ENCODE measurements at regions not wholly inside any gene's neighbourhood (a gene's known extent, or its start where the extent isn't known, plus 50 kb on each side); places are given as distances from the start of the nearest gene placed in this dataset.
"Not testable (repeated sequence)": the region's sequence is repeated elsewhere in the genome, so short reads cannot be mapped to it uniquely, and the experiment has no call there.

- no peak overlapping the region for H3K27ac ChIP-seq
- in situ Hi-C loops (cut with MboI; ENCODE audit: low pct_ligation_motif_present in 1 of 4, low pct_unique_long_range_greater_than_20kb in 1 of 4, low sequenced_read_pairs in 3 of 4): no loop called here
- H3K36me3 ChIP-seq: no peaks in the 10 kb centered on the region
- DNase-seq: no peak
- H3K9me3 ChIP-seq: no peaks in the 10 kb centered on the region
- H3K27me3 ChIP-seq: no peaks in the 10 kb centered on the region
- no peak overlapping the region for H3K4me3 ChIP-seq
- WGBS, 2 donors (ENCODE audit: low coverage in 1 of 2): 70 to 82% methylated on average over 2 to 10 of the region's 23 CpGs
- TF ChIP-seq POLR2A (IDR thresholded peaks at IDR 0.05) (no peak), CTCF (IDR thresholded peaks at IDR 0.05) (no peak), EP300 (IDR thresholded peaks at IDR 0.05; ENCODE audit: low read depth) (no peak), POLR2AphosphoS5 (IDR thresholded peaks at IDR 0.05) (no peak)
- H3K4me1 ChIP-seq: no peaks in the 10 kb centered on the region
- intact Hi-C loops (cut with DNase I; ENCODE audit: low total_unique reads): no loop called here
These were observed 857.0 kb upstream of the IGFBP7 start for GRCh38 chr4:57966987-57967760.

GRCh38 chr4:57965431-57965830 lies 855.2 kb upstream of the IGFBP7 start:
- DNase-seq; H3K27ac ChIP-seq; H3K4me3 ChIP-seq; H3K4me1 ChIP-seq; in situ Hi-C loops (cut with MboI; ENCODE audit: low pct_ligation_motif_present in 1 of 4, low pct_unique_long_range_greater_than_20kb in 1 of 4, low sequenced_read_pairs in 3 of 4); H3K27me3 ChIP-seq; H3K9me3 ChIP-seq; intact Hi-C loops (cut with DNase I; ENCODE audit: low total_unique reads); H3K36me3 ChIP-seq: not testable (repeated sequence)
- 91% methylated on average over 23 of the region's 25 CpGs; no CpG with 5 or more reads in 1 of the 2 donors for WGBS, 2 donors (ENCODE audit: low coverage in 1 of 2)

GRCh38 chr4:57945298-57945697 lies 835.1 kb upstream of the IGFBP7 start:
- Histone ChIP-seq H3K4me1 (no peaks in the 10 kb centered on the region), H3K9me3 (no peaks in the 10 kb centered on the region), H3K4me3 (no peak overlapping the region), H3K27ac (no peak overlapping the region), H3K36me3 (no peaks in the 10 kb centered on the region), H3K27me3 (no peaks in the 10 kb centered on the region)
- in situ Hi-C loops (cut with MboI; ENCODE audit: low pct_ligation_motif_present in 1 of 4, low pct_unique_long_range_greater_than_20kb in 1 of 4, low sequenced_read_pairs in 3 of 4) (no loop called here), intact Hi-C loops (cut with DNase I; ENCODE audit: low total_unique reads) (no loop called here)
- DNase-seq: no peak
- WGBS, 2 donors (ENCODE audit: low coverage in 1 of 2): 65 to 89% methylated on average over 1 of the region's 1 CpG
- TF ChIP-seq CTCF (IDR thresholded peaks at IDR 0.05) (no peak), POLR2AphosphoS5 (IDR thresholded peaks at IDR 0.05) (no peak), EP300 (IDR thresholded peaks at IDR 0.05; ENCODE audit: low read depth) (no peak), POLR2A (IDR thresholded peaks at IDR 0.05) (no peak)

GRCh38 chr4:57943682-57944081 lies 833.5 kb upstream of the IGFBP7 start:
- DNase-seq: no peak
- no peaks in the 10 kb centered on the region for H3K4me1 ChIP-seq
- intact Hi-C loops (cut with DNase I; ENCODE audit: low total_unique reads): no loop called here
- H3K27me3 ChIP-seq: no peaks in the 10 kb centered on the region
- no peak overlapping the region for H3K4me3 ChIP-seq
- WGBS, 2 donors (ENCODE audit: low coverage in 1 of 2): 60 to 66% methylated on average over 2 to 8 of the region's 8 CpGs
- no peaks in the 10 kb centered on the region for H3K9me3 ChIP-seq
- in situ Hi-C loops (cut with MboI; ENCODE audit: low pct_ligation_motif_present in 1 of 4, low pct_unique_long_range_greater_than_20kb in 1 of 4, low sequenced_read_pairs in 3 of 4): no loop called here
- TF ChIP-seq POLR2AphosphoS5 (IDR thresholded peaks at IDR 0.05) (no peak), POLR2A (IDR thresholded peaks at IDR 0.05) (no peak), CTCF (IDR thresholded peaks at IDR 0.05) (no peak), EP300 (IDR thresholded peaks at IDR 0.05; ENCODE audit: low read depth) (no peak)
- H3K36me3 ChIP-seq: no peaks in the 10 kb centered on the region
- no peak overlapping the region for H3K27ac ChIP-seq

- H3K4me3 ChIP-seq; DNase-seq; H3K27me3 ChIP-seq; H3K9me3 ChIP-seq; in situ Hi-C loops (cut with MboI; ENCODE audit: low pct_ligation_motif_present in 1 of 4, low pct_unique_long_range_greater_than_20kb in 1 of 4, low sequenced_read_pairs in 3 of 4); H3K27ac ChIP-seq; H3K36me3 ChIP-seq; H3K4me1 ChIP-seq; intact Hi-C loops (cut with DNase I; ENCODE audit: low total_unique reads): not testable (repeated sequence)
- 64% methylated on average over 1 of the region's 2 CpGs; no CpG with 5 or more reads in 1 of the 2 donors for WGBS, 2 donors (ENCODE audit: low coverage in 1 of 2)
These were observed 827.1 kb upstream of the IGFBP7 start for GRCh38 chr4:57937326-57937725.

Measured in transverse colon (tissue), 4 donors.